Activated naive CD8-positive, alpha-beta T cell treated with anti-CD3 and anti-CD28 coated beads, Interleukin-2, amount 10 ng/mL, durations not matched to agents 7 days and 5 days (primary cell): ENCODE measurements at regions not wholly inside any gene's neighbourhood (a gene's known extent, or its start where the extent isn't known, plus 50 kb on each side); places are given as distances from the start of the nearest gene placed in this dataset.

Experiments used
- ATAC-seq: fragments of 150-1000 bp; cut with Tn5 transposase; one replicate; pipeline ENCODE4 v1.10.0; 2021; ENCODE audit warnings: low read depth, moderate library complexity
- POLR2A ChIA-PET: fragments of 350-600 bp; sonication (Branson Sonifier 250); formaldehyde crosslinking; loops from one replicate; lab custom pipeline; 2021; ENCODE audit warnings: antibody characterized with exemption; lab: Charles Lee
- DNase-seq: peaks from one replicate; pipeline ENCODE4 v3.0.0; 2021
- H3K27ac Mint-ChIP-seq: one replicate; pipeline ENCODE4 v1.8.0; 2022; ENCODE audit warnings: mild to moderate bottlenecking, mixed read lengths
- H3K27me3 Mint-ChIP-seq: one replicate; pipeline ENCODE4 v1.8.0; 2022; ENCODE audit warnings: mild to moderate bottlenecking, moderate library complexity, mixed read lengths
- H3K36me3 Mint-ChIP-seq: one replicate; pipeline ENCODE4 v1.8.0; 2021; ENCODE audit warnings: mild to moderate bottlenecking, mixed read lengths
- H3K4me1 Mint-ChIP-seq: one replicate; pipeline ENCODE4 v1.8.0; 2021; ENCODE audit warnings: mixed read lengths
- H3K4me3 Mint-ChIP-seq: one replicate; pipeline ENCODE4 v1.8.0; 2022; ENCODE audit warnings: mild to moderate bottlenecking, moderate library complexity, mixed read lengths
- H3K9me3 Mint-ChIP-seq: one replicate; pipeline ENCODE4 v1.8.0; 2021; ENCODE audit warnings: mixed read lengths

DNA sequence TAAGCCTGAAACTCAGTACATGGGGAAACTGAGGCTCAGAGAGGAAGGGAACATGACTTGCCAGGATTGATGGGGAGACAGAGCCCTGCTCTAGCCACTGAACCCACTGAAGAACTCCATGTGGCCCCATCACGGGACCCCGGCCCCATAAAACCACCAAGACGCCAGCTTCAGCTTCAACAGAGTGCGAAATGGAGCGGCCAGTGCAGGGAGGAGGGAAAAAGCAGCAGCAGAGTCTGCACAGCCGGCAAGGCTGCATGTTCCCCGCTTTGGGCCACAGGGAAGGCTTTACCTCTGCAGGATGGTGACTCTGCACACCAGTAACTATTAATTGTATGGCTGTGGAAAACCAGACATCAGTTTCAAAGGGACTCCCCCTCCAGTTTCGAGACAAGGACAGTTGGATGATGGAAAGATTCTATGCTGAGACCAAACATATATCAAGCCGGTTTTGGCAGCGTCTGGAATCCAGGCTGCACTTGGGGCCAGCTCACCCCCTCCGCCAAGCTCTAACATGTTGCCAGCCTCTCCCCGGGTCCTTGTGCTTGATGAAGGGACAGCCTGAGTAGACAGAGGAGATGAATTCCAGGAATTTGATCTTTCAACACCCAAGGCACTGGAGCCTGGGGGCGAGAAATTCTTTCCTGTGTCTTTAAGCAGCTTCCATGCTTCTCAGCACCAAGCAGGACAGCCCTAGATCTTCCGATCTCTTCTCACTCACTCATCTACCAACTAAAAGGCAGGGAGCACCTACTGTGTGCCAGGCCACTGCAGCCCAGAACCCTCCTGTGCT, 55.7 kb upstream of the BCL11B start:
- ATAC-seq: no peak
- H3K4me3 Mint-ChIP-seq: no peak overlapping the region

DNA sequence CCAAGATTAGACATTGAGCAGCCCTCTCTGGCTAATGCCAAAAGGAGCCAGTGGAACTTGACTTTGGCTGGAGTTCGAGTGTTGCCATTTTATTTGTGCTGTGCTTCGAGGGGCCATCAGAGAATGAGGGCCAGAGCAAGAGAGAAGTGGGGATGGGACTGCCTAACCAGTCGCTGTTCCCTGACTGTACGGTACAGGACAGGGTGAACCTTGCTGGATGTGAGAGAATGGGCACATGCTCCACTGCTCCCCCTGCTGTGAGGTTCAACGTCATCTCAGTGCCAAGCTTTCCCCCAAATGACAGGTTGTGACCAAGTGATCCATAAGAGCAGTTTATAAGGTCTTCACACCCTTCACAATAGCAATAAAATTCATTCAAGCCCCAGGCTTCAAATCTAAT, 55.1 kb upstream of the BCL11B start:
- H3K27ac Mint-ChIP-seq: no peak overlapping the region
- H3K4me3 Mint-ChIP-seq: no peak overlapping the region
- H3K36me3 Mint-ChIP-seq: no peaks in the 10 kb centered on the region
- peaks cover 2% of the 10 kb centered on the region for H3K27me3 Mint-ChIP-seq
- ATAC-seq: no peak
- no peak for DNase-seq
- POLR2A ChIA-PET: no interaction called here
- H3K9me3 Mint-ChIP-seq: no peaks in the 10 kb centered on the region
- H3K4me1 Mint-ChIP-seq: no peaks in the 10 kb centered on the region

More for the DNA sequence above, 55.7 kb upstream of the BCL11B start:
- no peak for DNase-seq
- Mint-ChIP-seq H3K4me1 (no peaks in the 10 kb centered on the region), H3K27ac (no peak overlapping the region), H3K27me3 (peaks cover 2% of the 10 kb centered on the region), H3K36me3 (no peaks in the 10 kb centered on the region), H3K9me3 (no peaks in the 10 kb centered on the region)
- POLR2A ChIA-PET: no interaction called here

DNA sequence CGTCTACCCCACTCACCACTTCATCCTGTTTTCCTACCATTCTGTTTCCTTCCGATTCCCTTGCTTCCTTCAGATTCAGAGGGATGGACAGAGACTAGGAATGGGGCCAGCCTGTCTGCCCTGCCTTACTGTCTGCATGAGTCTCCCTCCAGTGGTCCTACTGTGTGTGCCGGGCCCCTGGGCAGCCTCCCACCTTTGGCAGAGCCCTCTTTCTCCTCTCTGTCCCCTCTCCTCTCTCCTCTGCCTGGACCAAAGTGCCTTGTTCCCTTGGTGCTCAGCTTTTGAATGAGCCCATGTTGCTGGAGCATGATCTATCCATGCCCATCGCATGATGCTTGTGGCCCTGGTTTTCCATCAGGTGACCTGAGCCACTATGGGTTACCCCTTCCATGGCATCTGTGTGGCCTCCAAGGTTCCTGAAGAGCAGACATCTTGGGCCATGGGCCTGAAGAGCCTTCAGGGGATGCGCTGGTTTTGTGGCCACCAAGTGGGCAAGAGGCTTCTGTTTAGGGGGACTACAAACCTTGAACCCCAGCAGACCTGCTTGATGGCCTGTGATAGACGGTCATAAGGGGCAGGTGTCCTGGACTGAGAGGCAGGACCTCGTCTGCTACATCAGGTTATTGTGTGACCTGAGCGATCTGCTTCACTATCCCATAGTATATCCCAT, 54.2 kb upstream of the BCL11B start:
- Mint-ChIP-seq H3K27ac (no peak overlapping the region), H3K27me3 (no peaks in the 10 kb centered on the region), H3K36me3 (no peaks in the 10 kb centered on the region), H3K4me3 (no peak overlapping the region), H3K4me1 (peaks cover 1% of the 10 kb centered on the region), H3K9me3 (no peaks in the 10 kb centered on the region)
- POLR2A ChIA-PET: no interaction called here
- ATAC-seq (no peak), DNase-seq (no peak)

DNA sequence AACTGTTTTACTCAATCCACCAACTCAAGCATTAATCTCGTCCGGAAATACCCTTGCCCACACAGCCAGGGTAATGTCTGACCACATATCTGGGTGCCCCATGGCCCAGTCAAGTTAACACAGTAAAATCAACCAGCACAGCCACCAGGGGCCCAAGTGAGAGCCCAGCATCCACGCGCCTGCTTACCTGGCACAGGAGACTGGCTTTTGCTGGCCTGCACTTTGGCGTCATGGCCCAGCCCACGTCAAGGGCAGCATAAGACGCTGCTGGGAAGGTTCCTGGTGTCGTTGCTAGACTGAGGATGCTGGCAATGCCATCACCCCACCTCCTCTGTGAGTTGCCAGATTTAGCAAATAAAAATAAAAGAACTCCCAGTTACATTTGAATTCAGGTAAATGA, 53.6 kb upstream of the BCL11B start:
- Mint-ChIP-seq H3K27ac (no peak overlapping the region), H3K36me3 (no peaks in the 10 kb centered on the region), H3K9me3 (no peaks in the 10 kb centered on the region), H3K4me1 (peaks cover 1% of the 10 kb centered on the region), H3K27me3 (no peaks in the 10 kb centered on the region), H3K4me3 (no peak overlapping the region)
- DNase-seq (no peak), ATAC-seq (no peak)
- POLR2A ChIA-PET: no interaction called here

DNA sequence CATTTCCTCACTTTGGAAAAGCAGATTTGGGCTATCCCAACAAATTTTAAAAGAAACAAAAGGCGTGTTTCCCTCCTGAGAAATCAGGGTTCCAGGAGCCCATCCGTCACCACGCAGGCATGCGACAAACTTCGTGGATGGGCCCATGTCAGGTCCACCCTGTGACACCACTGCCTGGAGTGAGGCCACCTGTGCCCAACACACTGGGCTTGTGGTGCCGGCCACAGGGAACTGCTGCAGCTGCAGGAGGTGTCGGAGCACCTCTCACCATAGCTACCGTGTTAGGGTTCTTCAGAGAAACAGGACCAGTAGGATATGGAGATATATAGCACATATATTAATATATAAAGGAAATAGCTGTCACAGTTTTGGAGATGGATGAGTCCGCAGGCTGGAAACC, 53.0 kb upstream of the BCL11B start:
- no peak for DNase-seq
- Mint-ChIP-seq H3K36me3 (no peaks in the 10 kb centered on the region), H3K27ac (no peak overlapping the region), H3K27me3 (no peaks in the 10 kb centered on the region), H3K9me3 (no peaks in the 10 kb centered on the region), H3K4me3 (no peak overlapping the region), H3K4me1 (peaks cover 4% of the 10 kb centered on the region)
- no peak for ATAC-seq
- POLR2A ChIA-PET: no interaction called here

DNA sequence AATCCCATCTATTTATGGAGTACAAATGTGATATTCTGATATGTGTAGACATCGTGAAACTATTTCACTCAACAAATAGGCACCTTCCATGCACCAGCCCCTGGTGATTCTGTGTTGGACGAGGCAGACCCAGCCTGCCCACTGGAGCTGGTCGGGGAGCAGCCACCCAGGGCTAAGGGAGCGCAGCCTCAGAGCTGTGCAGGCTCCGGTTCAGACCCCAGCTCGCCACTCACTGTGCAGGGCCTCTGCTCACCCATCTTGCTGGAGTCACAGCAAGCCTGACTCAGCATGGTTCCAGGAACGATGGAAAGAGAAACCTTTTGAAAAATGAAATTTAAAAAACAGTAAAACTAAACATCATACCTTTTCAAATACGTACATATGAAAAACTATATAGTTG, 52.3 kb upstream of the BCL11B start:
- H3K4me1 Mint-ChIP-seq: peaks cover 4% of the 10 kb centered on the region
- POLR2A ChIA-PET: no interaction called here
- H3K4me3 Mint-ChIP-seq: no peak overlapping the region

DNA sequence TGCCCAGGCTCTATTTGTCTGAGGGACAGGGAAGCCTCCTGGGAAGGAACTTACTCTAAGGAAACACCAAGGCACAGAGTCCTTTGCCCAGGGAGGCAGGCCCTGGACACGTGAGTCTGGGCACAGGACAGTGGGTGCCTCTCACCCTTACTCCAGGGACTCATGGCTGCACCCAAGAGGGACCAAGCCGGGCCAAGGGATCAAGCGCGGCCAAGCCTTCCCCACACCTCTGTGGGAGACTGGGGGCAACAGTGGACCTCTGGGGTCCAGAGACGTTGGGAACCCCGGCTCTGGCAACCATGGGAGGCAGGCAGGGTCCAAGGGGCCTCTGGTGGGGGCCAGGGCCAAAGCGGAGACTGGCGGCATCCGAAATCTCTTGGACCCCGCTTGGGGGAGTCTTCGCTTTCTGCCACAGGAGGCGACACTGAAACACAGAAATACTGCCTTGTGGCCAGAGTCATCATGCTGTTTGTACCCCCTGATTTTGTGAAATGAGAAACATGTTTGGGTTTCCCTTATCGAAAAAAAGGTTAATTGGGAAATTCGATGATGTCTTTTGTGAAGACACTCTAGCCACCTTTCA, 51.7 kb upstream of the BCL11B start:
- peaks cover 4% of the 10 kb centered on the region for H3K4me1 Mint-ChIP-seq
- H3K27me3 Mint-ChIP-seq: no peaks in the 10 kb centered on the region
- no peaks in the 10 kb centered on the region for H3K9me3 Mint-ChIP-seq
- ATAC-seq: no peak
- H3K27ac Mint-ChIP-seq: no peak overlapping the region
- H3K4me3 Mint-ChIP-seq: no peak overlapping the region
- H3K36me3 Mint-ChIP-seq: no peaks in the 10 kb centered on the region
- DNase-seq: no peak
- POLR2A ChIA-PET: no interaction called here

More for the DNA sequence above, 52.3 kb upstream of the BCL11B start:
- no peaks in the 10 kb centered on the region for H3K27me3 Mint-ChIP-seq
- H3K36me3 Mint-ChIP-seq: no peaks in the 10 kb centered on the region
- no peak for DNase-seq
- no peak for ATAC-seq
- no peaks in the 10 kb centered on the region for H3K9me3 Mint-ChIP-seq
- H3K27ac Mint-ChIP-seq: no peak overlapping the region

DNA sequence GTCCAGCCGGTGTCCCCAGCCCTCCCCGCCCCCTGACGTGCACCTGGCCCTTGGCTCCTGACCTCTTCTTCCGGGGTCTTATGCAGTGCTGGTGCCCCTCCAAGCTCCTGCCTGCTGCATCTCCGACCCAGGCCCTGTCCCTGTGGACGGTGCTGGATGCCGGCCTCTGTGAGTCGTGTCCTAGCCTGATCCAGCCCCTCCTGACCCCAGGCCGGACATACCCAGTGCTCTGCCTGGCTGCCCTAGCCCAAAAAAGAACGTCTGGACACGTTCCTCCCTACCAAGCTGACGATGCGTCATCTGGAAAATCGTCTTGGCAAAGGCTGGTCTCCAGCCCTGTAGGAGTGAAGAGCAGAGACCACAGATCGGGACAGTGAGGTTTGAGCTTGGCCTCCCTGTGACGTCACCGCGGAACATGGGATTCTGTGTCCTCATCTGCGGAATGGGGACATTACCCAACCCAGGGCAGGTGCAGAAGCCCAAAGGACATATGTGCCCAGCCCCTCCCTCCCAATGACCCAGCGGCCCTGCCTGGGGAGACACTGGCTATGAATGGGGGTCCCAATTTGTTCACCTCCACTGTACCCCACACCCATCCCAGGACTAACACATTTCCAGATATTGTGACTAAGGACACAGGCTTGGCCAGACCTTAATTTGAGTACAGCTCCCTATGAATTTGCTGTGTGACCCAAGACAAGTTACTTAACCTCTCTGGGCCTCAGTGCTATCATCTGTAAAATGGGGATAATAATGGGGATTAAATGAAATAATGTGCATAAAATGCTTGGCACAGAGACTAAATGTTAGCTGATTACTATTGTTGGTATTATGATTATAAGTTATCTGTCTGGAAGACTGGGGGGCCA, 51.0 kb upstream of the BCL11B start:
- POLR2A ChIA-PET: no interaction called here
- no peak for ATAC-seq
- H3K36me3 Mint-ChIP-seq: no peaks in the 10 kb centered on the region
- no peaks in the 10 kb centered on the region for H3K27me3 Mint-ChIP-seq
- H3K4me1 Mint-ChIP-seq: peaks cover 4% of the 10 kb centered on the region
- no peak overlapping the region for H3K27ac Mint-ChIP-seq
- H3K4me3 Mint-ChIP-seq: no peak overlapping the region
- H3K9me3 Mint-ChIP-seq: no peaks in the 10 kb centered on the region
- no peak for DNase-seq

DNA sequence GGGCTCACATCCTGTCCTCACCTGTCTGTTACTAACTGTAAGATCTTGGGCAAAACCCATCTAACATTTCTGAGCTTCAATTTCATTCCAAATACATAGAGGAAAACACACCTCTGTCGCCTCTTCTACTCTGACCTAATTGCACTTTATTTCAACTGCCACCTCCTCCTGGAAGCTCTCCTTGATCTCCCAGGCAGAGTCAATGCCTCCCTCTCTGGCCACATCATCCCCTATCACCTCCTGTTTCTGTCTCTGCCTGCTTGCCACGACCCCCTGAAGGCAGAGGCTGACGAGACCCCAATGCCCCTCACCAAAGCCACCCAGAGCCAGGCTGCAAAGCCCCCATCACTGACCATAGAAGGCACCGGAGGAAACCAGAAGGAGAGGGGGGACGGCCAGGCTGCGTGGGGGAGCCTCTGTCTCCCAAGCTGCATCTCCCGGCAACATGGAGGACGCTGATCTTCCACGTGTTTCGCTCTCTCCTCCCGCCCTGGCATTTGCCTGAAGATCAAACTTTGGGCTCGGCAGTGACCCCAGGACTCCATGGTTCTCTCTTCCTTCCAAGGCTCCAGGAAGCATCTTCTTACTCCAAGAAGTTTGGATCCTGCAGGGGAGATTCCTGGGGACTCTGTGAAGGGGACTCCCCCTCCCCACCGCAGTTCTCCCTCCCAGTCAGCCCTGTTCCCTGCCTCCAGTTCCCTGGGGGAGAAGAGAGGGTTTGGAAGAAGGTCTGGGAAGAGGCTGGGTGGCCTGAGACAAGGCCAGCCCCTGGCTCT, 50.1 kb upstream of the BCL11B start:
- no peak for DNase-seq
- Mint-ChIP-seq H3K4me3 (no peak overlapping the region), H3K27me3 (no peaks in the 10 kb centered on the region), H3K4me1 (peaks cover 4% of the 10 kb centered on the region), H3K27ac (no peak overlapping the region), H3K36me3 (no peaks in the 10 kb centered on the region), H3K9me3 (no peaks in the 10 kb centered on the region)
- no peak for ATAC-seq
- POLR2A ChIA-PET: no interaction called here
